Central memory CD8-positive, alpha-beta T cell (primary cell): ENCODE measurements at regions not wholly inside any gene's neighbourhood (a gene's known extent, or its start where the extent isn't known, plus 50 kb on each side); places are given as distances from the start of the nearest gene placed in this dataset.

ENCODE experiments used
- ATAC-seq: fragments of 150-1000 bp; cut with Tn5 transposase; replicated peaks from 2 replicates; pipeline ENCODE4 v1.10.0; 2022; ENCODE audit warnings: mild to moderate bottlenecking, moderate FRiP score, moderate number of reproducible peaks; ENCODE audit not compliant: poor library complexity, severe bottlenecking; ENCODE audit errors: extremely low read depth
- DNase-seq, 2 donors: peaks; one replicate each; pipeline ENCODE4 v3.0.0; 2021; ENCODE audit warnings: low spot score in 2 of 2
- H3K27ac Mint-ChIP-seq: one replicate; pipeline ENCODE4 v1.8.0; 2022; ENCODE audit warnings: low read depth, mild to moderate bottlenecking, moderate library complexity, mixed read lengths
- H3K27me3 Mint-ChIP-seq: one replicate; pipeline ENCODE4 v1.8.0; 2022; ENCODE audit warnings: mixed read lengths
- H3K36me3 Mint-ChIP-seq: one replicate; pipeline ENCODE4 v1.8.0; 2022; ENCODE audit warnings: mild to moderate bottlenecking, moderate library complexity, mixed read lengths; ENCODE audit not compliant: insufficient read depth
- H3K4me1 Mint-ChIP-seq: one replicate; pipeline ENCODE4 v1.8.0; 2022; ENCODE audit warnings: mixed read lengths
- H3K4me3 Mint-ChIP-seq: one replicate; pipeline ENCODE4 v1.8.0; 2022; ENCODE audit warnings: mild to moderate bottlenecking, moderate library complexity, mixed read lengths
- H3K9me3 Mint-ChIP-seq: one replicate; pipeline ENCODE4 v1.8.0; 2022; ENCODE audit warnings: mixed read lengths

GRCh38 chr12:105725054-105725453 is 394.6 kb downstream of the C12orf75 start:
- Mint-ChIP-seq H3K27ac (no peak overlapping the region), H3K4me1 (no peaks in the 10 kb centered on the region), H3K4me3 (no peak overlapping the region), H3K9me3 (no peaks in the 10 kb centered on the region), H3K36me3 (no peaks in the 10 kb centered on the region), H3K27me3 (no peaks in the 10 kb centered on the region)
- ATAC-seq (no peak), DNase-seq (no peak)

GRCh38 chr12:105729181-105729771 is 398.8 kb downstream of the C12orf75 start:
- Mint-ChIP-seq H3K27ac (no peak overlapping the region), H3K4me1 (no peaks in the 10 kb centered on the region), H3K4me3 (no peak overlapping the region), H3K36me3 (no peaks in the 10 kb centered on the region), H3K9me3 (no peaks in the 10 kb centered on the region), H3K27me3 (no peaks in the 10 kb centered on the region)
- DNase-seq (no peak), ATAC-seq (no peak)

- no peaks in the 10 kb centered on the region for H3K9me3 Mint-ChIP-seq
- no peaks in the 10 kb centered on the region for H3K36me3 Mint-ChIP-seq
- ATAC-seq (no peak), DNase-seq (no peak)
- H3K27me3 Mint-ChIP-seq = no peaks in the 10 kb centered on the region
- H3K4me1 Mint-ChIP-seq = no peaks in the 10 kb centered on the region
- no peak overlapping the region for H3K4me3 Mint-ChIP-seq
- no peak overlapping the region for H3K27ac Mint-ChIP-seq
Observed at GRCh38 chr12:105729926-105730325, 399.4 kb downstream of the C12orf75 start.

GRCh38 chr12:105733579-105733978 is 403.1 kb downstream of the C12orf75 start:
- Mint-ChIP-seq H3K4me1 (peaks cover 8% of the 10 kb centered on the region), H3K9me3 (no peaks in the 10 kb centered on the region), H3K27me3 (no peaks in the 10 kb centered on the region), H3K27ac (no peak overlapping the region), H3K36me3 (no peaks in the 10 kb centered on the region), H3K4me3 (no peak overlapping the region)
- DNase-seq (no peak), ATAC-seq (no peak)

GRCh38 chr12:105736498-105736897 is 402.3 kb downstream of the NUAK1 start:
- no peaks in the 10 kb centered on the region for H3K36me3 Mint-ChIP-seq
- DNase-seq (no peak), ATAC-seq (no peak)
- peaks cover 8% of the 10 kb centered on the region for H3K4me1 Mint-ChIP-seq
- H3K4me3 Mint-ChIP-seq = no peak overlapping the region
- H3K27me3 Mint-ChIP-seq = peaks cover under 1% of the 10 kb centered on the region
- H3K27ac Mint-ChIP-seq = no peak overlapping the region
- H3K9me3 Mint-ChIP-seq = no peaks in the 10 kb centered on the region

- no peak for DNase-seq
- peaks cover 8% of the 10 kb centered on the region for H3K4me1 Mint-ChIP-seq
- peak overlapping the region; percentile 75 for H3K27ac Mint-ChIP-seq
- peaks cover 16% of the 10 kb centered on the region for H3K27me3 Mint-ChIP-seq
- H3K4me3 Mint-ChIP-seq = no peak overlapping the region
- no peaks in the 10 kb centered on the region for H3K36me3 Mint-ChIP-seq
- no peaks in the 10 kb centered on the region for H3K9me3 Mint-ChIP-seq
- ATAC-seq = peak; percentile 65
Observed at GRCh38 chr12:105738051-105738450, 400.7 kb downstream of the NUAK1 start.

- Mint-ChIP-seq H3K27me3 (peaks cover 18% of the 10 kb centered on the region), H3K4me3 (no peak overlapping the region), H3K27ac (no peak overlapping the region), H3K36me3 (no peaks in the 10 kb centered on the region), H3K4me1 (peaks cover 8% of the 10 kb centered on the region), H3K9me3 (no peaks in the 10 kb centered on the region)
- no peak for ATAC-seq
- no peak for DNase-seq
Observed at GRCh38 chr12:105740369-105740768, 398.4 kb downstream of the NUAK1 start.

GRCh38 chr12:105740970-105741725 is 397.6 kb downstream of the NUAK1 start:
- H3K4me1 Mint-ChIP-seq = peaks cover 8% of the 10 kb centered on the region
- H3K36me3 Mint-ChIP-seq = no peaks in the 10 kb centered on the region
- H3K27me3 Mint-ChIP-seq = peaks cover 18% of the 10 kb centered on the region
- DNase-seq (no peak), ATAC-seq (no peak)
- H3K4me3 Mint-ChIP-seq = no peak overlapping the region
- no peak overlapping the region for H3K27ac Mint-ChIP-seq
- H3K9me3 Mint-ChIP-seq = no peaks in the 10 kb centered on the region

GRCh38 chr12:105741786-105742566 is 396.8 kb downstream of the NUAK1 start:
- DNase-seq = no peak
- no peaks in the 10 kb centered on the region for H3K9me3 Mint-ChIP-seq
- H3K4me1 Mint-ChIP-seq = peaks cover 8% of the 10 kb centered on the region
- H3K27ac Mint-ChIP-seq = no peak overlapping the region
- ATAC-seq = no peak
- no peak overlapping the region for H3K4me3 Mint-ChIP-seq
- H3K36me3 Mint-ChIP-seq = no peaks in the 10 kb centered on the region
- H3K27me3 Mint-ChIP-seq = peaks cover 18% of the 10 kb centered on the region

- Mint-ChIP-seq H3K4me1 (peaks cover 8% of the 10 kb centered on the region), H3K9me3 (no peaks in the 10 kb centered on the region), H3K27ac (no peak overlapping the region), H3K27me3 (peaks cover 18% of the 10 kb centered on the region), H3K4me3 (no peak overlapping the region), H3K36me3 (no peaks in the 10 kb centered on the region)
- ATAC-seq = no peak
- DNase-seq = no peak
Observed at GRCh38 chr12:105742567-105742874, 396.2 kb downstream of the NUAK1 start.

- H3K4me1 Mint-ChIP-seq = no peaks in the 10 kb centered on the region
- no peak for DNase-seq
- ATAC-seq = no peak
- no peaks in the 10 kb centered on the region for H3K36me3 Mint-ChIP-seq
- peaks cover 18% of the 10 kb centered on the region for H3K27me3 Mint-ChIP-seq
- no peak overlapping the region for H3K4me3 Mint-ChIP-seq
- H3K27ac Mint-ChIP-seq = no peak overlapping the region
- no peaks in the 10 kb centered on the region for H3K9me3 Mint-ChIP-seq
Observed at GRCh38 chr12:105744371-105745058, 394.2 kb downstream of the NUAK1 start.

GRCh38 chr12:105745811-105746210 is 392.9 kb downstream of the NUAK1 start:
- ATAC-seq (no peak), DNase-seq (no peak)
- Mint-ChIP-seq H3K27ac (no peak overlapping the region), H3K27me3 (peaks cover 18% of the 10 kb centered on the region), H3K36me3 (no peaks in the 10 kb centered on the region), H3K4me1 (no peaks in the 10 kb centered on the region), H3K4me3 (no peak overlapping the region), H3K9me3 (no peaks in the 10 kb centered on the region)
